NCI-H345 treated with DMSO at 0.1 percent for 48 hours (cell line): ENCODE measurements at regions not wholly inside any gene's neighbourhood (a gene's known extent, or its start where the extent isn't known, plus 50 kb on each side); places are given as distances from the start of the nearest gene placed in this dataset.
"Not testable (repeated sequence)": the region's sequence is repeated elsewhere in the genome, so short reads cannot be mapped to it uniquely, and the experiment has no call there.

Source experiments
- DNase-seq: peaks from one replicate; lab custom pipeline; 2025; ENCODE audit not compliant: unreplicated experiment; lab: John Stamatoyannopoulos, UW

- DNase-seq, result no peak
Observed at GRCh38 chr15:38117781-38118180, 134.9 kb upstream of the SPRED1 start.

DNA sequence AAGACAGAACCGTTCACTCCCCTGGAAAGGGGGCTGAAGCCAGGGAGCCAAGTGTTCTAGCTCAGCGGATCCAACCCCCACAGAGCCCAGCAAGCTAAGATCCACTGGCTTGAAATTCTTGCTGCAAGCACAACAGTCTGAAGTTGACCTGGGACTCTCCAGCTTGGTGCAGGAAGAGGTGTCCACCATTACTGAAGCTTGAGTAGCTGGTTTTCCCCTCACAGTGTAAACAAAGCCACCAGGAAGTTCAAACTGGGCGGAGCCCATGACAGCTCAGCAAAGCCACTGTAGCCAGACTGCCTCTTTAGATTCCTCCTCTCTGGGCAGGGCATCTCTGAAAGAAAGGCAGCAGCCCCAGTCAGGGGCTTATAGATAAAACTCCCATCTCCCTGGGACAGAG lies 132.8 kb upstream of the SPRED1 start:
- DNase-seq, result not testable (repeated sequence)

GRCh38 chr15:38127306-38127771 lies 125.3 kb upstream of the SPRED1 start:
- DNase-seq, result no peak

- no peak for DNase-seq
Observed at GRCh38 chr15:38128341-38128781, 124.3 kb upstream of the SPRED1 start.

DNA sequence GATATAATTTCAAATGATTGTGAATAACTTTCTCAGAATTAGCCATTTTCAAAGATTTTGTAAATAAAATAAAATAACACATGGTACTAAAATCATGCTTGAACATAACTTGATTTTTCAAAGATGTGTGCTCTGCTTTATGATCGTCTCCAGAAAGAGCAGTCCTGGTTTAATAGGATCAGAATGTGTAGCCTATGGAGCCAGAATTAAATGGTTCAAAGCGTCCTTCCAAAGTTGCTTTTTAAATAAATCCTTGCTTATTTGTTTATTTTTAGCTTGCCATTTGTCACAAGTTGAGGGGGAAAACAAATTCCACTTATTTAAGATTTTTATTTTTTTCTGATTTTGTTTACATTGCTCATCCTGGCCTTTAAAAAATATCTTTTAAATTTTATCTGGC lies 123.7 kb upstream of the SPRED1 start:
- DNase-seq, result no peak

- DNase-seq, result no peak
Observed at GRCh38 chr15:38129531-38130204, 123.0 kb upstream of the SPRED1 start.

DNA sequence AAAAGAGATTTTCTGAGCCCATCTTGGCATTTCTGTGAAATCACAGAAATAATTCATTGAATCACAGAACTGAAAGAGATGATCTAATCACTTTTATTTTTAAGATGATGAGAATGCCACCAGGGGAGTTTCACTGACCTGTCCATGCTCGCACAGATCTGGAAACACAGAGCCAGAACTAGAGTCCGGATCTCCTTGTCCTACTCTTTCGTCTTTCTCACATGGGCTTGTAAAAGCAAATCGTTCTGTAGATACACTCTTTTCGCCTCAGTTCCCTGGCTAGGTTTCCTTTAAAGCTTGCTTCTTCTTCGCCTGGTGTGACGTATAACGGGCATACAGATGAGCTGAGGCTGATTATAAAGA lies 122.5 kb upstream of the SPRED1 start:
- no peak for DNase-seq

DNA sequence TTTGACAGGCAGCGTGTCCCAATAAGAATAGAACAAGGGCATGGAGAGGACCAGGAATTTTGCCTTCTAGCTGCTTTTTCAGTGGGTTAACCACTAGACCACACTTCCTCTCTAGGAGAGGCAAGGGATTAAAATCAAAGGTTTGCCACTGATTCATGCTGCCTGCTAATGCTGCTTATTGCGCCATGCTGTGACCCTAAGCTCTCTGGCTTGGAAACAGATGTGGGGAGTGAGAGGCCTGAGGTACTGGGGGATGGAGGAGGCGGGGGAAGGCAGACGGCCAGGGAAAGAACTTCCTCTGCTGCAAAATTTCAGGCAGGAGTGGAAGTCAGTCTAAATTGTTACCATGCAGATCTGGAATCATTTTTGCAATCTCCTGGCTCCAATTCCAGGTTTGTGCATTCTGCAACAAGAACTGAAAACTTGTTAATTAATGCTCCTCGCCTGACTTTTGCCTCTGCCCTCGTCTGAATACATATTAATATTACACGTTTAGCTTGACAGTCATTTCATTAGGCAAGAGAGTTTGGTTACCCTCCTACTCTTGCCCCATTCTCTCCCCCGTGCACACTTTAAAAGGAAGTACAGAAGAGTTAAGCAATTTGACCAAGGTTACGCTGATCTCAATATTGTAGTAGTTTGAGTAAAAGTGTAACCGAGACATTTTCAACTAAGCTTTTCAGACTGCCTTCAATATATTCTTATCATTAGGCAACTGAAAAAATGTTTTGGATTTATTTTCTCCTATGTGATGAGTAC lies 121.7 kb upstream of the SPRED1 start:
- DNase-seq, result no peak

DNA sequence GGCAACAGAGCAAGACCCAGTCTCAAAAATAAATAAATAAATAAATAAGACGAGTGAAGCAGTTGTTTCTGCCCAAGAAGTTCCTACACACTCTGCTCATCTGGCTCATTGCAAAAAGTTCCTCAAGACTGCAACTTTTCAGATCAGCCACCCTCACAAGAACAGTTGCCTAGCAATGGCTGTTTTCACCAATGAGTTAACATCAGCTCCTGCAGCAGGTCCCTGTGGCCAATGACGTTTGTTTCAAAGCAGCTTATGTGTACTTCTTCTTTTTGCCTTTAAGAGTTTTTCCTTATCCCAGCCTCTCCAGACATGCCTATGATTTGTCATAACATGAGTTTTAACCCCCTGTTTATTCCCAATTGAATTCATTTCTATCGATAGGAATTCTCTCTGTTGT lies 118.4 kb upstream of the SPRED1 start:
- DNase-seq, result no peak

DNA sequence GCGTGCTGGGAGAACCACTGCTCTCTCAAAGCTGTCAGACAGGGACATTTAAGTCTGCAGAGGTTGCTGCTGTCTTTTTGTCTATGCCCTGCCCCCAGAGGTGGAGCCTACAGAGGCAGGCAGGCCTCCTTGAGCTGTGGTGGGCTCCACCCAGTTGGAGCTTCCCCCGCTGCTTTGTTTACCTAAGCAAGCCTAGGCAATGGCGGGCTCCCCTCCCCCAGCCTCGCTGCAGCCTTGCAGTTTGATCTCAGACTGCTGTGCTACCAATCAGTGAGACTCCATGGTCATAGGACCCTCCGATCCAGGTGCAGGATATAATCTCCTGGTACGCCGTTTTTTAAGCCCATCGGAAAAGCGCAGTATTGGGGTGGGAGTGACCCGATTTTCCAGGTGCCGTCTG lies 110.4 kb upstream of the SPRED1 start:
- not testable (repeated sequence) for DNase-seq

GRCh38 chr15:38144921-38145320 lies 107.7 kb upstream of the SPRED1 start:
- no peak for DNase-seq

DNA sequence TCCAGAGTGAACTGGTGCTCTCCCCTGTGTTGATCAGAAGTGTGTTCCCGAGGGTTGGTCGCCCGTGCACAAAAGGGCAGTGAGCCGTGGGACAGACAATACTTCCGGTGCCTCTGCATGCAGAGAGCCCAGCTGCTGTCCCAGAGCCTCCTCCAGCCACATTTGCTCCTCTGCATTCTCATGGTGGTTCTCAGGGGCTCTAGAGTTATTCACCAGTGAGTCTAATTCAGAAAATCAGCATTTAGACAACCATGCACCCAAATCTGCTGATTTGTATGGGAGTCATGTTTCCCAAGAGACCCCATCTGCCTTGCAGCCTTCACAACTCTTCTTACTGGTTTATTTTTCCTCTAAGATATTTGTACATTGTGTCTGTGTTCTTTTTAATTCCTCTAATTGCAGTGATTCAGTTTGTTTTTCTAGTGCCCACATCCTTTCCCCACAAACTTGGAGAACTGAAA lies 107.0 kb upstream of the SPRED1 start:
- DNase-seq, result no peak

- DNase-seq, result no peak
Observed at GRCh38 chr15:38147246-38147645, 105.4 kb upstream of the SPRED1 start.

DNA sequence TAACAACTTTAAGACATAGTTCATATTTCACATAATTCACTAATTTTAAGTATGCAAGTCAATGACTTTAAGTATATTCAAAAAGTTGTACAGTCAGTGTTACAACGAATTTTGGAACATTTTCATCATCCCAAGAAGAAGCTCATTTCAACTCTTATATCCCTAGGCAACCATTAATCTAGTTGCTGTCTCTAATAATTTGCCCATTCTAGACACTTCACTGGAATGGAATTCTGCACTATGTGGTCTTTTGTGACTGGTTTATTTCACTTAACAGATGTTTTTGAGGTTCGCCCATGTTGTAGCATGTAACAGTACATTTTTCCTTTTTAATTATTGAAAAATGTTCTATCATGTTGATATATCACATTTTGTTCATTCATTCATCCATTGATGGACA lies 104.2 kb upstream of the SPRED1 start:
- DNase-seq, result no peak

GRCh38 chr15:38149315-38149714 lies 103.3 kb upstream of the SPRED1 start:
- DNase-seq, result no peak

GRCh38 chr15:38150148-38150547 lies 102.5 kb upstream of the SPRED1 start:
- no peak for DNase-seq

DNA sequence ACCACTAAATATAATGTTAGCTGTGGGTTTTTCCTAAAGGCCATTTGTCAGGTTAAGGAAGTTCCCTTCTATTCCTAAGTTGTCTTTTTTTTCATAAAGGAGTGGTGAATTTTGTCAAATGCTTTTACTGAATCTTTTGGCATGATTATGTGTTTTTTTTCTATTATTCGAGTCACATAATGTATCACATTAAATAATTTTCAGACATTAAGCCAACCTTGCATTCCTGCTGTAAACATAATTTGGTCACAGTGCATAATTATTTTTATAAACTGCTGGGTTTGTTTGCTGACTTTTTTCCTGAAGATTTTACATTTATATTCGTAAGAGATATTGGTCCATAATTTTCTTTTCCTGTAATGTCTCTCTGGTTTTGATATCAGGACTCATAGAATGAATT lies 101.8 kb upstream of the SPRED1 start:
- no peak for DNase-seq

- no peak for DNase-seq
Observed at GRCh38 chr15:38153781-38154180, 98.9 kb upstream of the SPRED1 start.

DNA sequence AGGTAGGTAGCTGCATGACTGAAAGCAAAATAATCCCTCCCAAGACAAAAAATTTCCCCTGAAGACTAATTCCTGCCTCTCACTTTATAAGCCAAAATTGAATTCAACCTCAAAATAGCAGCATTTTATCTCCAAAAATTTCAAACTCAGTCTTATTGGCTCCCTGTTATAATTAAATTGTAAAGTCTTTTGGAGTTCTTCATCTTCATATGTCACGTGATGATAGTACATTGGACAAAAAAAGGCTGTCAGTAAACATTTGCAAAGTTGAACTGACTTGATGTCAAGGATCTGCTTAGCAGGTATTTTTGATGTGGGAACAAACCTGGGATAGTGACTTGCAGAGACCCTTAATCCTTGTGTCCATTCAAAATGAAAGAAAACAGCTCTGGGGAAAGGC lies 98.4 kb upstream of the SPRED1 start:
- no peak for DNase-seq

GRCh38 chr15:38154837-38155236 lies 97.8 kb upstream of the SPRED1 start:
- no peak for DNase-seq

GRCh38 chr15:38163658-38164057 lies 89.0 kb upstream of the SPRED1 start:
- no peak for DNase-seq

GRCh38 chr15:38164061-38164460 lies 88.6 kb upstream of the SPRED1 start:
- no peak for DNase-seq

DNA sequence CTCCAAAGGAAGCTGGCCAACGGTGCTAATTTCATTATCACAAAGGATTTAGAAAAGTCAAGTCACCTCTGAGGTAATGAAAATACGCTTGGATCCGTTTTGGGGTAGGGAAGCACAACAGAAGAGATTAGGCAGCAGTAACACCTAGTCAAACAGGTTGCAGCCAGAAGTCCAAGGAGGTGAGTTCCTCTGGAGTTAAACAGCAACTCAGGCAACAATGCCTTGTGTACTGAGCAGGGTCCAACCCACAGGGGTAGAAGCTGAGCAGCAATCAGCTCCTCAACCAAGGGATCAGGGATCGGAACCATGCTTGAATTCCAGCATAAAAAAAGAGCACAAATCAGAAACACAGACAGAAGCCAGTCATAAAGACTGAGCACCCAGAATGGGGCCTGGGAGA lies 88.1 kb upstream of the SPRED1 start:
- DNase-seq, result no peak
